Adipocyte (in vitro differentiated cells): ENCODE measurements at regions not wholly inside any gene's neighbourhood (a gene's known extent, or its start where the extent isn't known, plus 50 kb on each side); places are given as distances from the start of the nearest gene placed in this dataset.
"Not testable (repeated sequence)": the region's sequence is repeated elsewhere in the genome, so short reads cannot be mapped to it uniquely, and the experiment has no call there.

ENCODE experiments used
- DNase-seq: peaks from one replicate; pipeline ENCODE4 v3.0.0-alpha.2; 2015; ENCODE audit warnings: low read depth
- H3K27me3 ChIP-seq: replicated peaks from 2 replicates; pipeline ENCODE4 v1.7.0; 2013; ENCODE audit warnings: mild to moderate bottlenecking, low read length, moderate library complexity; ENCODE audit not compliant: control insufficient read depth, insufficient read depth
- H3K36me3 ChIP-seq: 2 replicates; pipeline ENCODE4 v1.7.0; 2013; ENCODE audit warnings: low read length, mild to moderate bottlenecking, moderate library complexity; ENCODE audit not compliant: control insufficient read depth, insufficient read depth, severe bottlenecking
- H3K4me1 ChIP-seq: 2 replicates; pipeline ENCODE4 v1.7.0; 2013; ENCODE audit warnings: mild to moderate bottlenecking, low read length, moderate library complexity; ENCODE audit not compliant: control insufficient read depth, insufficient read depth
- H3K4me3 ChIP-seq: 2 replicates; pipeline ENCODE4 v1.7.0; 2013; ENCODE audit warnings: mild to moderate bottlenecking, low read length, moderate library complexity
- H3K9ac ChIP-seq: 2 replicates; pipeline ENCODE4 v1.7.0; 2013; ENCODE audit warnings: mild to moderate bottlenecking, low read length, moderate library complexity
- H3K9me3 ChIP-seq: 2 replicates; pipeline ENCODE4 v1.7.0; 2013; ENCODE audit warnings: mild to moderate bottlenecking, low read length, moderate library complexity; ENCODE audit not compliant: control insufficient read depth

DNA sequence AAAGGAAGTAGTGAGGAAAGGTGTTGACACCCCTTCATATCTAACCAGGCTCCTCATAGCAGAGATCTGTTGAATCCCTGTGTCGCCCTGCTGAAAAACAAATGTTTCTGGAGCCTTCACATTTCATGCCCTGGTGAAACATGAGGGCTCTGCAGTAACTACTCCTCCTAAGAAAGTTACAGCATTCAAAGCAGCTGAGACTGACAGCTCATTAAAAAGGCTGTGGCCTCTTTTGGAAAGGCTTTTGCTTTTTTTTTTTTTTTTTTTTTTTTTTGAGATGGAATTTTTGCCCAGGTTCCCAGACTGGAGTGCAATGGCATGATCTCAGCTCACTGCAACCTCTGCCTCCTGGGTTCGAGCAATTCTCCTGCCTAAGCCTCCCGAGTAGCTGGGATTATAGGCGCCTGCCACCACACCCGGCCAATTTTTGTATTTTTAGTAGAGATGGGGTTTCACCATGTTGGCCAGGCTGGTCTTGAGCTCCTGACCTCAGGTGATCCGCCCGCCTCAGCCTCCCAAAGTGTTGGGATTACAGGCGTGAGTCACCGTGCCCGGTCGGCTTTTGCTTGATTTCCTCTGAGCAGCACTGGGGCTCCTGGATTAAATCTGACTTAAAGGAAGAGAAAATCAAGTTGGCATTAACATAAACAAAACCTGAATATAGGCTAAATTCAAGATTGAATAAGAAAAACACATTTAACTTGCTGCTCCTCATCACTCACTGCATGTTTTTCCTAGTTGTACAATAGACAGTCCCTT lies 112.9 kb downstream of the PCSK1 start:
- Histone ChIP-seq H3K4me1 (peaks cover 60% of the 10 kb centered on the region), H3K9ac (peak overlapping the region; percentile 76)
- H3K4me3 ChIP-seq, DNase-seq, H3K27me3 ChIP-seq, H3K36me3 ChIP-seq, H3K9me3 ChIP-seq: not testable (repeated sequence)

GRCh38 chr5:96318569-96319110 lies 114.4 kb downstream of the PCSK1 start:
- H3K4me1 ChIP-seq: peaks cover 47% of the 10 kb centered on the region

GRCh38 chr5:96317945-96318344 lies 115.1 kb downstream of the PCSK1 start:
- Histone ChIP-seq H3K9me3 (no peaks in the 10 kb centered on the region), H3K4me3 (no peak overlapping the region), H3K36me3 (no peaks in the 10 kb centered on the region), H3K4me1 (peaks cover 47% of the 10 kb centered on the region), H3K9ac (peak overlapping the region; percentile 35), H3K27me3 (no peaks in the 10 kb centered on the region)
- no peak for DNase-seq

More at GRCh38 chr5:96318569-96319110, 114.4 kb downstream of the PCSK1 start:
- Histone ChIP-seq H3K9ac (peak overlapping the region; percentile 35), H3K36me3 (no peaks in the 10 kb centered on the region), H3K4me3 (no peak overlapping the region), H3K27me3 (no peaks in the 10 kb centered on the region), H3K9me3 (no peaks in the 10 kb centered on the region)
- DNase-seq: no peak

- no peaks in the 10 kb centered on the region for H3K27me3 ChIP-seq
- peaks cover 8% of the 10 kb centered on the region for H3K9me3 ChIP-seq
- H3K4me3 ChIP-seq: no peak overlapping the region
- H3K9ac ChIP-seq: no peak overlapping the region
- H3K36me3 ChIP-seq: no peaks in the 10 kb centered on the region
- H3K4me1 ChIP-seq: peaks cover 42% of the 10 kb centered on the region
- DNase-seq: no peak
These were observed 116.6 kb downstream of the PCSK1 start for GRCh38 chr5:96316487-96316886.

DNA sequence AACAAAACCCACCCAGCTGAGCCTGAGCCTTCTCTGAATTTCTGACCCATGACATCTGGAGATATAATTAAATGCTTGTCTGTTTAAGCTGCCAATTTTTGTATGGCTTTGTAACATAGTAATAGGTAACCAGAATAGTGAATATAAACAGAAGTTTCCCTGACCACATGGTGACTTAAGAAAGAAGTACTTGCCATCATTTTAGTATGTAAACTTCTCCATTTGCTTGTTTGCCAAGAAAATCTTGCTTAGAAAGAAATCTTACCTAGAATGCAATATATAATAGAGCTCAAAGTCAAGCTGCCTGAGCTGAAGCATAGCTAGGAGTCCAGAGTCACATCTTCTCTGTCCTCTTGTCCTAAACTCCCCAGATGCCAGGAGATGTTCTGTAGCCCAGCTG lies 117.0 kb downstream of the PCSK1 start:
- H3K9me3 ChIP-seq: peaks cover 13% of the 10 kb centered on the region
- peaks cover 37% of the 10 kb centered on the region for H3K4me1 ChIP-seq
- H3K27me3 ChIP-seq: no peaks in the 10 kb centered on the region
- H3K4me3 ChIP-seq: no peak overlapping the region
- no peak for DNase-seq
- H3K9ac ChIP-seq: no peak overlapping the region
- no peaks in the 10 kb centered on the region for H3K36me3 ChIP-seq

GRCh38 chr5:96315431-96315830 lies 117.6 kb downstream of the PCSK1 start:
- DNase-seq: no peak
- no peaks in the 10 kb centered on the region for H3K27me3 ChIP-seq
- H3K4me3 ChIP-seq: no peak overlapping the region
- no peak overlapping the region for H3K9ac ChIP-seq
- no peaks in the 10 kb centered on the region for H3K36me3 ChIP-seq
- peaks cover 32% of the 10 kb centered on the region for H3K4me1 ChIP-seq
- H3K9me3 ChIP-seq: peaks cover 18% of the 10 kb centered on the region

DNA sequence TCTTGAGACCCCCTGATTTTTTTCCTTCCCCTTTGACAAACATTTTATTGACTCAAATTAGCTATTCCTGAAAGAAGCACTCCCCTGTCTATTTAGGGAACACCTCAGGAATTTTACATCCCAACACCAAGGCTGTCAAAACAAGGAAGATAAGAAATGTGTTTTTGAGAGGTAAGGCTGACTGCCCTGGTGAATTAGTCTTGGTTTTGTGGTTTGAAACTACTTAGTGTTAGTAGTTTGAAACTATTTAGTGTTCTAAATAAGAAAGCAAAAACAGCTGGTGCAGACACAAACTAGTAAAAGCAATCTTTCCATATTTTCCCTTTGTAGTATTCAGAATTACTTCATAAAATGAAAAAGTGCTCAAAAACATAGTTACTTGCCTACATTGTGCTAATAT lies 120.7 kb downstream of the PCSK1 start:
- DNase-seq: no peak
- H3K4me1 ChIP-seq: peaks cover 9% of the 10 kb centered on the region
- H3K4me3 ChIP-seq: no peak overlapping the region
- no peaks in the 10 kb centered on the region for H3K27me3 ChIP-seq
- no peak overlapping the region for H3K9ac ChIP-seq
- peaks cover 24% of the 10 kb centered on the region for H3K9me3 ChIP-seq
- H3K36me3 ChIP-seq: no peaks in the 10 kb centered on the region

- not testable (repeated sequence) for H3K36me3 ChIP-seq, H3K4me3 ChIP-seq, H3K9ac ChIP-seq, H3K27me3 ChIP-seq, DNase-seq, H3K4me1 ChIP-seq
- H3K9me3 ChIP-seq: peaks cover 25% of the 10 kb centered on the region
These were observed 126.0 kb downstream of the PCSK1 start for GRCh38 chr5:96307047-96307446.

DNA sequence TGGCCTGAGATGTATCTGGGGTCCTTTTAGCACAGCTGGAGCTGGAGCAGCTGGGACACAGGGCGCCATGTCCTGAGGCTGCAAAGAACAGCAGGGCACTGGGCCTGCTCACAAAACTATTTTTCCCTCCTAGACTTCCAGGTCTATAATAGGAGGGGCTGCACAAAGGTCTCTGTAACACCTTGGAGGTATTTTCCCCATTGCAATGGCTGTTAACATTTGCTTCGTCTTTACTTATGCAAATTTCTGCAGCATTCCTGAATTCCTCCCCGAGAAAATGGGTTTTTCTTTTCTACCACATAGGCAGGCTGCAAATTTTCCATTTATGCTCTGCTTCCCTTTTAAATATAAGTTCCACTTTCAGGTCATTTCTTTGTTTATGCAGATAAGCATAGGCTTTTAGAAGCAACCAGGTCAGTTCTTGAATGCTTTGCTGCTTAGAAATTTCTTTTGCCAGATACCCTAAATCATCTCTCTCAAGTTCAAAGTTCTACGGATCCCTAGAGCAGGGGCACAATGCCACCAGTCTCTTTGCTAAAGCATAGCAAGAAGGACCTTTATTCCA lies 130.8 kb downstream of the PCSK1 start:
- no peak for DNase-seq
- no peak overlapping the region for H3K4me3 ChIP-seq
- H3K9me3 ChIP-seq: peaks cover 11% of the 10 kb centered on the region
- H3K27me3 ChIP-seq: no peaks in the 10 kb centered on the region
- no peak overlapping the region for H3K9ac ChIP-seq
- peaks cover 19% of the 10 kb centered on the region for H3K4me1 ChIP-seq
- H3K36me3 ChIP-seq: no peaks in the 10 kb centered on the region

DNA sequence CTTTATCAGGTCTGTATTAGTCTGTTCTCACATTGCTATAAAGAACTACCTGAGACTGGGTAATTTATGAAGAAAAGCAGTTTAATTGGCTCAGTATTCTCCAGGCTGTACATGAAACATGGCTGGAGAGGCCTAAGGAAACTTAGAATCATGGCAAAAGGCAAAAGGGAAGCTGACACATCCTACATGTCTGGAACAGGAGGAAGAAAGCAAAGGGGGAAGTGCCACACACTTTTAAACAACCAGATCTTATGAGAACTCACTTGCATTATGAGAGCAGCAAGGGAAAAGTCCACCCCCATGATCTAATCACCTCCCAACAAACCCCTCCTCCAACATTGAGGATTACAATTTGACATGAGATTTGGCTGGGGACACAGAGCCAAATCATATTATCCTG lies 132.1 kb downstream of the PCSK1 start:
- no peak for DNase-seq
- H3K4me3 ChIP-seq: no peak overlapping the region
- H3K36me3 ChIP-seq: no peaks in the 10 kb centered on the region
- peaks cover 11% of the 10 kb centered on the region for H3K9me3 ChIP-seq
- peaks cover 32% of the 10 kb centered on the region for H3K4me1 ChIP-seq
- H3K27me3 ChIP-seq: no peaks in the 10 kb centered on the region
- H3K9ac ChIP-seq: no peak overlapping the region

GRCh38 chr5:96297867-96298266 lies 135.2 kb downstream of the PCSK1 start:
- H3K4me3 ChIP-seq: no peak overlapping the region
- peak; percentile 95 for DNase-seq
- peak overlapping the region; percentile 85 for H3K9ac ChIP-seq

More at GRCh38 chr5:96297867-96298266, 135.2 kb downstream of the PCSK1 start:
- H3K36me3 ChIP-seq: no peaks in the 10 kb centered on the region
- peaks cover 54% of the 10 kb centered on the region for H3K4me1 ChIP-seq
- H3K27me3 ChIP-seq: no peaks in the 10 kb centered on the region
- peaks cover 11% of the 10 kb centered on the region for H3K9me3 ChIP-seq
